ELF-1 (cell line): ENCODE measurements at regions not wholly inside any gene's neighbourhood (a gene's known extent, or its start where the extent isn't known, plus 50 kb on each side); places are given as distances from the start of the nearest gene placed in this dataset.
"Not testable (repeated sequence)": the region's sequence is repeated elsewhere in the genome, so short reads cannot be mapped to it uniquely, and the experiment has no call there.

ENCODE experiments used
- DNase-seq: peaks from one replicate; pipeline ENCODE4 v3.0.0-alpha.2; 2016; ENCODE audit warnings: low read depth, low spot score

GRCh38 chr9:78668148-78668832 is 371.4 kb downstream of the PSAT1 start:
- no peak for DNase-seq

GRCh38 chr9:78669591-78669990 is 372.7 kb downstream of the PSAT1 start:
- DNase-seq = no peak

DNA sequence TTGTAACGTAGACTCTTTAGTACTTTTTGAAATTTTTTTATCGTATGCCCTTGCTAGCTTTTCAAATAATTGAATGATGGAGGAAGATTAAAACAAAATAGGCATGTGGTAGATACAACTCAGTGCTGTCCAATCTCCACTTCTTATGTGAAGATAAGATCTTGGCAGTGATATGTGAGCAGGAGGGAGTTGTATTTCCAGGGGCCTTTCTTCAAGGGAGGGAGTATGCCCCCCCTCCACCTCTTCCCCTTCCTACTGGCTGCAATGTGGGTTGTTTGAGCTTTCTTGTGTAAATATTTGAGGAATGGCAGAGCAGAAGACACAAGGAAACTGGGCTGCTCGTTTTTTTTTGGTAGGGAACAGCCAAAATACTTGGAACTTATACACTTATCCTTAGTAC is 374.9 kb downstream of the PSAT1 start:
- no peak for DNase-seq

DNA sequence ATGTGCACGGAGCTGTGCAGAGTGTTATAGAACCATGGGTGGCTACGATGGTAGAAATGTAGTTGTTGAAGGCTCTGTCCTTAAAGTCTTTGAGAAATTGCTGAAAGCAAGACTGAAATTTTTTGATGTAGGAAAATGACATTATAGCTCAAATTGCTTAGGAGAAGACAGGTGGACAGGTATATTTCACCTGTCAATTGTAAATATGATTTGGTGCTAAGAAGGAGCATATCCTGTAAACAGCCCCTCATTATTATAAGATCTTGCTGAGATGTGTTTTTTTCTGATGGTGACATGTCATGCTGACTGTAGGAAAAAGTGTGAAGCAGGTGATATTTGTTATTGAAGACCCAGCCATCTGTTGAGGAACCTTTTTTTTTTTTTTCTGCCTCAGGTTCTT is 377.9 kb downstream of the PSAT1 start:
- DNase-seq = no peak

GRCh38 chr9:78676009-78676408 is 379.1 kb downstream of the PSAT1 start:
- DNase-seq = no peak

GRCh38 chr9:78676623-78677022 is 379.7 kb downstream of the PSAT1 start:
- no peak for DNase-seq

GRCh38 chr9:78677326-78677725 is 380.4 kb downstream of the PSAT1 start:
- no peak for DNase-seq

DNA sequence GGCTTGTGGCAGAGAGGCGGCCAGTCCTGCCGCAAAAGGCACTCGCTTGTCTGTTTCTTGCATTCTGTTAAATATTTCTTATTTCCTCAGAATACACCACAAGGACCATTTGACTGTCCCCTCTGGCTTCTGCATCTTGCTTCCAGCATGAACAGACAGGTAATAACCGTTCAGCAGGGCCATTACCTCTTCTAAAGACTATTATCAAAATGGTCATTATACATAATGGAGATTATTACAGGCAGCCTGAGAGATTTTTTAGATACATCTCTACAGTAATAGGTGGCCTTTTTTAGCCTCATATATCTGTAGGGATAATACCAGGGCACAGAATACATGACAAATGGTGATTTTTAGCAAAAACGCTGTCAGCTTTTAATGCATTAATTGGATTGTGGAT is 382.0 kb downstream of the PSAT1 start:
- DNase-seq = no peak

DNA sequence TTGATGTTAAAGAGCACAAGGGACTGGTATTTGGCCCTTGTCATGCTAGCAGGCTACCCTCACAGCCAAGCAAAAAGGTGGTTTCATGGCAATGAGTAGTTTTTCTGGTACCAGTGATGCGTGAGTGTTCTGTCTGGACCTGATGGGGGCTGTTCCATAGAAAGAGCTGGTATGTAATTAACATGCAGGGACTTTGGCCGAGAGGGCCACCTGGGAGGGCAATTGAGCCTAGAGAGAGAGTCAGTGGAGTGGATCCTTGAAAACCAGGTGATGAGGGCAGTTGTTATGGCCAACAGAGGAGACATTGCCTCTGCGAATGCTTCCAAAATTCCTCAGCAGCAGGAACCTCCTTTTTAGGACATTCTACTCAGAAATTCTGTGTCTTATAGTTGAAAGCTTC is 383.3 kb downstream of the PSAT1 start:
- no peak for DNase-seq

DNA sequence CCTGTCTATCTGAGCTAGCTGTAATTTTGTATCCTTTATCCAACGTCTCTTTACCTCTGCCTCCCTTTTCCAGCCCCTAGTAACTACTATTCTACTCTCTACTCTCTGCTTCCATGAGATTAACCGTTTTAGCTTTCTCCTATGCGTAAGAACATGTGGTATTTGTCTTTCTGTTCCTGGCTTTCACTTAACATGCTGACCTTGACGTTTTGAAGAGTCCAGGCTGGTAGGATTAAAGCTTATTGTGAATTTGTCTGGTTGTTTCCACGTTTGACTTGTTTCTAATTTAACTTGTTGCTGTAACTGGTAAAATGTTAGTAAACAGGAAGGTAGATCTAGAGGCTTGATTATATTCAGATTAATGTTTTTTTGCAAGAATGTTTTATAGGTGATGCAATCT is 385.3 kb downstream of the PSAT1 start:
- DNase-seq = no peak

- no peak for DNase-seq
These were observed 388.5 kb downstream of the PSAT1 start for GRCh38 chr9:78685471-78685870.

- DNase-seq = no peak
These were observed 391.9 kb downstream of the PSAT1 start for GRCh38 chr9:78688796-78689195.

GRCh38 chr9:78691542-78691941 is 394.6 kb downstream of the PSAT1 start:
- no peak for DNase-seq

- DNase-seq = no peak
These were observed 395.9 kb downstream of the PSAT1 start for GRCh38 chr9:78692871-78693270.

DNA sequence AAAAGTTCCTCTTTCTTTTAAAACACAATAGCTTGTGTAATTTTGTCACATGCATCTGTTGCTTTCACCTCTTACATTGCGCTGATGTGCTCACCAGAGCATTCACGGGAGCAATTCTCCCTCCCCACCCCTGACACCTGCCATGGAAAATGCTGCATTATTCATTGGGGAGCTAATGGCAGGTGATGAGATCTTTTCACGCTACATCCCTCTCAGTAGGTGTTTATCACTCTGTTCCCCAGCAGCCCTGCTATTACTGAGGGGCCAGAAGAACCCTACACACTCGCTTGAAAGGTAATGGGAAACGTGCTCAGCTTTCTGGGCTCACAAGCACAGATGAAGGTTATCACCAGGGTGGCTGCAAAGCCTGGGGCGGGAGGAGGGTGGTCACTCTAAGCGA is 398.0 kb downstream of the PSAT1 start:
- no peak for DNase-seq

GRCh38 chr9:78695519-78695918 is 398.6 kb downstream of the PSAT1 start:
- DNase-seq = no peak

DNA sequence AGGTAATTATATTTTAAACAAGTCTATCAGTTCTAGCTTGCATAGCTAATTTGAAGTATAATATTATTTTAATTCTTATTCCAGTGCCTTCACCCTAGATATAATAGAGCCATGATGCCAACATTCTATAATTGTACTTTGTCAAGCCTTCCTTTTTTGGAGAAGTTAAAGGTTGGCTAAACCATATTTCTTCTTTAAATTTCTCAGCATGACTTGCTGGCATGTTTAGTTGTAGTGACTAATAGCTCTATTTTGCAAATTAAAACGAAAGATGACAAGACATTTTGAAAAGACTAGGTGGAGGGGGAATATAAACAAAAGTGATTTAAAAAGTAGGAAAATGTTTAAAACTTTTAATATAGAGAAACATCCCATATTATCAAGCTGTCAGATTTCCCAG is 400.7 kb downstream of the PSAT1 start:
- DNase-seq = no peak

DNA sequence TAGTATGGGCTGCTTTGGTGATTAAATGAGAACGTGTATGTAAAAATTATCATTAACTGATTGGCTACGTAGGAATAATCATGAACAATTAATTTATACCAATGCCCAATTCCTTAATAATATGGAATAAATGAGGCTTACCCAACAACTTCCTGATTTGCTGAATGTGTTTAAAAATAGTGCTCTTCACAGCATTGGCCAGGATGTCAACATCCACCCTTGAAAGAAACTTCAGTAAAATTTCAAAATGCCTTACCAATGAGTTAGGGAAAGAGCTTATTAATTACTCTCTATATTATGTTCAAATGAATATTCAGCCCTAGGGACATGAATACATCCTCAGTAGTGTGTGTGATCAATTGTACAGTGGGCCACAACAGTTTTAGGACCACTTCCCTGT is 401.4 kb downstream of the PSAT1 start:
- no peak for DNase-seq

GRCh38 chr9:78699217-78699616 is 402.3 kb downstream of the PSAT1 start:
- not testable (repeated sequence) for DNase-seq

GRCh38 chr9:78704153-78704552 is 407.2 kb downstream of the PSAT1 start:
- DNase-seq = peak; percentile 59

- DNase-seq = no peak
These were observed 410.2 kb downstream of the PSAT1 start for GRCh38 chr9:78707080-78707479.

DNA sequence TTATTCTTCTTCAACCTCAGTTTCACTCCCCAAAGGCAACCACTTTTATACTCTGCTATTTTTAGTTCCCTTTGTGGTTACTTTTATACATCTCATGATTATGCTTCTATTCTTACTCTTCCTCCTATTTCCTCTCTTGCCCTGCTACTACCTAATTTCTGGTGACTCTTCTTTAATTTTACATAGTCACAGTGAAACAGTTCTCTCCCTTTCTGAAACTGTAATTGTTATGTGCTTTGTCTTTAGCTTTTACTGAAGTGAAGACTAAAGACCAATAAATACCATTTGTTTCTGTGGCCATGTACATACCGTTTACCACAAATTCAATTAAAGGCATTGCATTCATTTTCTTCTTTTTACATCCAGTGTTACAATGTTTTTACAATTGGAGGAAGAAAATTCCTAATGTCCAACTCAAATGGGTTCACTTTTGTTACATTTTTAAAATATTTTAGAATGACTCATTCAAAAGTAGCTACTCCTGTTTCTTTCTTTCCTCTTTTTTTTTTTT is 410.6 kb downstream of the PSAT1 start:
- DNase-seq = no peak

GRCh38 chr9:78712903-78713613 is 416.1 kb downstream of the PSAT1 start:
- no peak for DNase-seq
